Skin epidermis (tissue), 12 donors: ENCODE measurements at regions not wholly inside any gene's neighbourhood (a gene's known extent, or its start where the extent isn't known, plus 50 kb on each side); places are given as distances from the start of the nearest gene placed in this dataset.
"Not testable (repeated sequence)": the region's sequence is repeated elsewhere in the genome, so short reads cannot be mapped to it uniquely, and the experiment has no call there.

Experiments used
- H3K27ac ChIP-seq, 21 experiments: fragments of 200-600 bp; sonication (generic) in 11 of 21; one replicate each; pipeline ENCODE4 v1.5.0; 2020; ENCODE audit warnings: mild to moderate bottlenecking in 3 of 21, inconsistent platforms in 2 of 21, moderate library complexity in 2 of 21
- H3K4me3 ChIP-seq, 7 experiments: fragments of 200-600 bp; sonication (generic) in 2 of 7; one replicate each; pipeline ENCODE4 v1.5.0; 2020; ENCODE audit warnings: inconsistent platforms in 2 of 7, mild to moderate bottlenecking in 2 of 7, moderate library complexity in 1 of 7

DNA sequence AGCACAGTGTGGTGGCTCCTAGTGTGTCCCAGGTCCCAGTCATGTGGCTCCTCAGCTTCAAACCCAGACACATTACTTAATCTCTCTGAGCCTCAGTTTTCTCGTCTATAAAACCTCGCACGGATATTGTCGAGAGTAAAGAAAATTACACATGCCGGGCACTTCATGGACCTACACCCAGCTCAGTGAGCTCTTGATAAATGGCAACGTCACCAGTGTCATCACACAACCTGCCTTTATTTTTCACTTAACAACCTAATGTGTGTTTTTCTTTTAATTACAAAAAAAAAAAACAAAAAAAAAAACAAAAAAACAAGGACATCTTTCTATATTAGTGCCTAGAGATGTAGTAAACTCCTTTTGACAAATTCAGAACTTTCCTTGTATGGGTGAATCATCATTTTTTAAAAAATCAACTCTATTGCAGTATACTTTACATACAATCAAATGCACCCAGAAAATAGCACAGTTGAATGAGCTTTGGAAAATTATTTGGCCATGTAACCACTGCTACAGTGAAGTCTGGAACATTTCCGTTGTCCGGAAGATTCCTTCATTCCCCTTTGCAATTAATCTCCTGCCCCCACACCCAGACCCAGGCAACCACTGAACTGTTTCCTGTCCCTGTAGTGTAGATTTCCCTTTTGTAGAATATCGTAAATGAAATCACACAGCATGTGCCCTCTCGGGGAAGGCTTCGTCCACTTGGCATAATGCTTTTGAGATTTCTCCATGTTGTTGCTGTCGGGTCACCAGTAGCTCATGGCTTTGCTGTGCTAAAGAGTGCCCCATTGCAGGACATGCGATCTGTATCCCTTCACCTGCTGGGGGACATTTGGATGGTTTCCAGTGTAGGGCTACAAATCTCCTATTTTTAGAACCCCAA, 100.4 kb upstream of the LARP1 start:
- peak overlapping the region in 10 of 21 experiments; percentile 16 to 77 (median 50) for H3K27ac ChIP-seq
- no peak overlapping the region for H3K4me3 ChIP-seq

DNA sequence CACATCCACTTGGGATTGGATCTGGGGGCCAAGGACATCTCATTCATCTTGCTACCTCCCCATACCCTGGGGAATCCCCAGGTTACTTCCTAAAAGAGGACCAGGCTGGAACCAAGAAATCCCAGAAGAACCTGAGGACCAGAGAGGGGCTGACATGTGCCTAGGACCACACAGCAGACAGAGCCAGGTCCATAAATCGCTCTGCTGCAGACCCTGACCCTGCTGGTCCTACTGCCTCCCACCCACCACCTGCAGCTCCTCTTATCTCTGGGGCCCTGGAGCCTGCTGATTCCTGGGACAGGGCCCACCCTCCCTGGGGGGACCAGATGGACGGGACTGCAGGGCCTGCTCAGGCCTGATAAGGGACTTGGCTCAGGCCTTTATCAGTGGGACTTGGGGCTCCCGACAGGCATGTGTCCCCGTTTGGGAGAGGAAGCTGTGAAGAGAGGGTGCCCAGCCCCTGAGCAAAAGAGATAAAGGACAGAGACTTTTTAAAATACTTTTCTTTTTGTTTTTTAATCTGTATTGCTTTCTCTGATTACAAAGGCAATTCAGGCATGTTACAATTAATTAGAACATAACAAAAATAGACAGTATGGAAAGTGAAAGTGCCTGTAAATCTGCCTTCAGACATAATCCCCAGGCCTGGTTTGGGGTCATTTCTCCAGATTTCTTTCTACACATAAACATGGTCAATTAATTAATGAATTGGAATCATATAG, 101.3 kb upstream of the LARP1 start:
- Histone ChIP-seq H3K4me3 (no peak overlapping the region), H3K27ac (peak overlapping the region in 10 of 21 experiments; percentile 16 to 77 (median 50))

DNA sequence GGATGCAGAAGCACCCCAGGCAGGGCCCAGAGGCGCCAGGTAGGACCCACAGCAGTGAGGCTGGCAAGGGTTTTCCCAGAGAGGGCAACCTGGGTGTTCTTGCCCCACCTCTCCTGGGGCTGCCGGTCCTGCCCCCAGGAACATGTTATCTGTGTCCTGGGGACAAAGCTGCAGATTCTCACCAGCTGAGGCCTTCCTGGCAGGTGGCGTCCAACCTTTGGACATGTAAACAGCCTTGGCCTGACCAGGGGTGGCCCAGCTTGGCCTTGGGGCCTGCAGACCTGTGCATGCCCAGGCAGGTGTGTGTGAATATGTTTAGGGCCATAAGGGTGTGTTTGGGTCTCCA, 101.8 kb upstream of the LARP1 start:
- Histone ChIP-seq H3K4me3 (no peak overlapping the region), H3K27ac (peak overlapping the region in 2 of 21 experiments; percentile 66 to 71)

DNA sequence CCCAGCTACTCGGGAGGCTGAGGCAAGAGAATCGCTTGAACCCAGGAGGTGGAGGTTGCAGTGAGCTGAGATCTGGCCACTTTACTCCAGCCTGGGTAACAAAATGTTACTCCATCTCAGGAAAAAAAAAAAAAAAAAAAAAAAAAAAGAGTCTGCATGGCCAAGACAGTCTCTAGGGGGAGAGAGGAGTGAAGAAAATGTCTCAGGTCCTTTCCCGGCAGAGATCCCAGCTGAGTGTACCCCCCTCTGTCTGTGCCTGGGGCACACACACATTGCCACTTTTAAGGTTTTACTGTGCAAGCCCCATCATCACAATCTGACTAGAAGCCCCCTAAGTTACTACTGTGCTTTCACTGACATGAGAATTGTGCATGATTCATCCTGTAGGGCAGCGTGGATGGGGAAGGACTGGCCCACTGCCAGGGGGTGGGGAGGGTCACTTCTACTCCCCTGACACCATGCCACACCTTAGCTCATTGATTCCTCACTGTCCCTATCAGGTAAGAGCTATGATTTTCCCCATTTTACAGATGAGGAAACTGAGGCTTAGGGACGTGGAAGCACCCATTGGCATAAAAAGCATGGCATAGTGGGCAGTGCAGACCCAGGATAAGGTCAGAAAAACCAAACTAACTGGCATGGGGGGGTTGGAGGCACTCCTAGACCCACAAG, 102.3 kb upstream of the LARP1 start:
- Histone ChIP-seq H3K27ac (no peak overlapping the region), H3K4me3 (no peak overlapping the region)

DNA sequence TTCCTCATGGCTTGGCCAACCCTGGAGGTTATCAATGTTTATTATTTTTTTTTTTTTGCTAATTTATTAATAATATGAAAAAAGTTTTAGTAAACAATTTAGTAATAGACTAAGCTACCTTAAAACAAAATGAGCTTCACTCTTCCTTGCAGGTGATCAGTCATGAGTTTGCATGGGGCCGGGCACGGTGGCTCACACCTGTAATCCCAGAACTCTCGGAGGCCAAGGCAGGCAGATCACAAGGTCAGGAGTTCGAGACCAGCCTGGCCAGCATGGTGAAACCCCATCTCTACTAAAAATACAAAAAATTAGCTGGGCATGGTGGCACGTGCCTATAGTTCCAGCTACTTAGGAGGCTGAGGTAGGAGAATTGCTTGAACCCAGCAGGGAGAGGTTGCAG, 103.4 kb upstream of the LARP1 start:
- not testable (repeated sequence) for H3K4me3 ChIP-seq, H3K27ac ChIP-seq

- H3K27ac ChIP-seq, result no peak overlapping the region
Observed at GRCh38 chr5:154648706-154649105, 106.5 kb upstream of the LARP1 start.

GRCh38 chr5:154648229-154648628, 106.9 kb upstream of the LARP1 start:
- H3K27ac ChIP-seq, result no peak overlapping the region
- H3K4me3 ChIP-seq, result no peak overlapping the region

More at GRCh38 chr5:154648706-154649105, 106.5 kb upstream of the LARP1 start:
- H3K4me3 ChIP-seq, result no peak overlapping the region

DNA sequence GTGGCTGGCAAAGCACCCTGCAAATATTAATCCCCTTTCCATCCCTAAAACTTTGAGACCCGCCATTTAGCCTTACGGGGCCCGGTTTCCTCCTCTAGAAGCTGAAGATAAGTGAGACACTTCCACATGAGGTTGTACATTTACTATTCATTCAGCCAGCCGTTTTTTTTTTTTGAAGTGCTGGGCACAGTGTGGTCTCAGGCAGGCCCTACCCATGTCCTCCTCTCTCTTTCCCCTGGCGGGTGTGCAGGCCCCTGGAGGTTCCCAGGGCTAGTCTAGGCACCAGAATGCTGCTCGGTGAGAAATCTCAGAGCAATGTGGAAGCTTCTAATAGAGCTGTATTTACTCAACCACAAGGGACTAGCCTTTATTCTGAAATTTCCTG, 107.4 kb upstream of the LARP1 start:
- Histone ChIP-seq H3K4me3 (peak overlapping the region in 4 of 7 experiments; percentile 12 to 30 (median 16)), H3K27ac (no peak overlapping the region)

DNA sequence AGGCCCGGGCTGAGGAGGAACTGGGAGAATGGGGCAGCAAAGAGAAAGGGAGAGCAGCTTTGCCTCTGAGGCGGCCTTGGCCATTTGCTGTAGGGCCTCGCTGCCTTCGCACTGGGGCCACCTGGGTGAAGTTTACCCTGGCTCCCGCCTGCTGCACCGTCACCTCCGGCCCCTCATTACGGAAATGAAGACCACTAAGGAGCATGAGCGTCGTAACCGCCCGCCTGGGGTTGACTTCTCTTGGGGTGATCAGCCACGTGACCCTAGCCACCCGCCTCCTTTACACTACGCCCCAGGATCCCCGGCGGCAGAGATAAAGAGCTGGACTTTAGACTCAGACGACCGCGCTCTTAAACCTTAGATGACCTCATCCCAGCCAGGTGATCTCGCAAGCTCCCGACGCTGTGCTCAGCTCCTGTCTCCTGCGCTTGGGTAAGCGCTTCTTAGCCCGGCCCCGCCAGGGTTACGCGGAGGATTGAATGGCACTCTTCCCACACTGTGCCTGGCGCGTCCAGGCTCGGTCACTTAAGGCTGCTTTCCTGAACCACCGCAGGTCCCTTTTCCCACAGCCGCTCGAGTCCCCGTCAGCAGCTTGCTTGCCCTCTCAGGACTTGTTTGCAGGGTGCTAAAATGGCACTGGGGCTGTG, 107.9 kb upstream of the LARP1 start:
- peak overlapping the region in 6 of 7 experiments; percentile 8 to 30 (median 15) for H3K4me3 ChIP-seq
- H3K27ac ChIP-seq, result no peak overlapping the region

DNA sequence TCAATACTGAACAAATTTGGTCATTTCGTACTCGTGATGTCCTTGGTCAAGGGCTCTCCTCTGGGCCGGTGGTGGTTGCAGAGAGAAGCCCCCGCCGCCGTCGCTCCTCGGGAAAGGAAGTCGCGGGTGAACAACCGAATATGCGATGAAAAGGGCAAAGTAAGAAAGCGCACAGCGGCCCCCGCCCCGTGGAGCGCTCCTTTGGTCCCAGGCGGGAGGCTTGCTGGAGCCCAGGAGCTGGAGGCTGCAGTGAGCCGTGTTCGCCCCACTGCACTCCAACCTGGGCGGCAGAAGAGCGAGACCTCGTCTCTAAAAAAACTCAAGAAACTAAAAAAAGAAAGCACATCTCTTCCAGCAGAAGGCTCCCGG, 108.4 kb upstream of the LARP1 start:
- Histone ChIP-seq H3K27ac (no peak overlapping the region), H3K4me3 (peak overlapping the region in 4 of 7 experiments; percentile 12 to 30 (median 16))

GRCh38 chr5:154644745-154645411, 110.3 kb upstream of the LARP1 start:
- H3K27ac ChIP-seq, result no peak overlapping the region
- no peak overlapping the region for H3K4me3 ChIP-seq

DNA sequence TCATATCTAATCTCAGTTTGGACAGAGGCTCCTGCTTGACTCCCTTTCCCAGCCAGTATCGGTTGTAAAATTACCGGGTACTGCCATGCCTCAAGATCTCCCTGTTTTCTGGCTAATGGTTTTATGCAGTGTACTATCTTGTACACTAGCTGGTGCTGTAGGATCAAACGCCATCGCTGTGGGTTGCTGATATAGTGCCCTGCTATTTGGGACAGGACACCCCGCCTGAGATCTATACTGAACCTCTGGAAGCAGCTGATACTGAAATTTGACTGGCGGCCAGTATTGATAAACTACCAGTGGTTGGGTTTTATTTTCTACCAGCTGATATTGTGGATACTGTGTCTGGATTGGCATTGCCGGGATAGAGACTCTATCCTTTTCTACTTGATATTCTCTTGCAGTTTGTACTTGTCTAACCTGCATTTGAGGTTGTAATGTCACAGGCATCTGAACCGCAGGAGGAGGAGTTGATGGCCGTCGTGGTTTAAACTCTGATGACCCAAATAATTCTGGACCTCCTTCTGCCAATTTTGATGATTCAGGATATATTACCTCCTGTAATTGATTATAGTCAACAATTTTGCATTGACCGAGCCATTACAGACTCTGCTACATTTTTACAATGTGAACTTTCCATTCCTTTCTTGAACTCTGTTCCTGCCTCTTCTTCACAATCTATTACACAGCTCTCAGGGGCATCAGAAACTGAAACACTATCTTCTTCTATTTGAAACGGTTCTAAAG, 112.5 kb upstream of the LARP1 start:
- H3K4me3 ChIP-seq, result no peak overlapping the region
- H3K27ac ChIP-seq, result no peak overlapping the region

DNA sequence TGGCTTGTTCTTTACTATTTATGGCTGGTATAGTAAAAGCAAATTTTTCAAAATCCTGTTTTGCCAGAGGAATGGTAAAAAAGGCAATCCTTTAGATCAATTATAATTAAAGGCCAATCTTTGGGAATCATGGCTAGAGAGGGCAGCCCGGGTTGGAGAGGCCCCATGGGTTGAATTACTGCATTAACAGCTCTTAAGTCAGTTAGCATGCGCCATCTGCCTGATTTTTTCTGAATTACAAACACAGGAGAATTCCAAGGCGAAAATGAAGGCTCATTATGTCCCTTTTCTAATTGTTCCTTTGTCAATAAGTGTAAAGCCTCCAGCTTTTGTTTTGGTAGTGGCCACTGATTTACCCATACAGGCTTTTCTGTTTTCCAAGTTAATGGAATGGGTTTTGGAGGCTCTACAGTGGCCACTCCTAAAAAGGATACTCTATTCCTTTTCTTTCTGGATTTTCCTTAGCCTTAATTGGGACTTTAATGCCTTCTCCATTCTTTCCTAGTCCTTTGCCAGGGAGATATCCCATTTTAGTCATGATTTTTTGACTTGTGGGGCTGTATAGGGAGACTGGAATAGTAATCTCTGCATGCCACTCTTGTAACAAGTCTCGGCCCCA, 114.9 kb upstream of the LARP1 start:
- H3K4me3 ChIP-seq, H3K27ac ChIP-seq: not testable (repeated sequence)

DNA sequence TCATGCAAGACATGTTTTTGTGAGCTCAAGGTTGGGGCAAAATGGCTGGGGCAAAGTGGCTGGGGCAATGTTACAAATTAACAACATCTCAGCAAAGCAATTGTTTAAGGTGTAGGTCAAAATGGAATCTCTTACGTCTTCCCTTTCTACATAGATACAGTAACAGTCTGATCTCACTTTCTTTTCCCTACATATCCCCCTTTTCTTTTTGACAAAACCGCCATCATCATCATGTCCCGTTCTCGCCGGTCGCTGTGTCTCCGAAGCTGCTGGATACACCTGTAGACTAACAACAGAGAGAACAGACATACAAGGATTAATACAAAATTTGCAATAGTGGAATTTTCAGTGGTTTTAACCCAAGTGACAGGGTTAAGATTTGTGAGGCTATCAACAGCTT, 118.4 kb upstream of the LARP1 start:
- H3K4me3 ChIP-seq, H3K27ac ChIP-seq: not testable (repeated sequence)

DNA sequence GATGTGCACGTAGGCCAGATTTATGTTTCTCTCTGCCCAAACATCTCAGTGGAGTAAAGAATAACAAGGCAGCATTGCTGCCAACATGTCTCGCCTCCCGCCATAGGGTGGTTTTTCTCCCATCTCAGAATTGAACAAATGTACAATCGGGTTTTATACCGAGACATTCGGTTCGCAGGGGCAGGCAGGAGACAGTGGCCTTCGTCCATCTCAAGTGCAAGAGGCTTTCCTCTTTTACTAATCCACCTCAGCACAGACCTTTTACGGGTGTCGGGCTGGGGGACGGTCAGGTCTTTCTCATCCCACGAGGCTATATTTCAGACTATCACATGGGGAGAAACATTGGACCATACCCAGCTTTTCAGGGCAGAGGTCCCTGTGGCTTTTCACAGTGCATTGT, 118.9 kb upstream of the LARP1 start:
- H3K4me3 ChIP-seq, H3K27ac ChIP-seq: not testable (repeated sequence)

- not testable (repeated sequence) for H3K4me3 ChIP-seq
Observed at GRCh38 chr5:154633744-154634143, 121.4 kb upstream of the LARP1 start.

GRCh38 chr5:154631141-154631540, 124.0 kb upstream of the LARP1 start:
- H3K4me3 ChIP-seq, result no peak overlapping the region

More at GRCh38 chr5:154633744-154634143, 121.4 kb upstream of the LARP1 start:
- H3K27ac ChIP-seq, result not testable (repeated sequence)

GRCh38 chr5:154630410-154630809, 124.8 kb upstream of the LARP1 start:
- no peak overlapping the region for H3K27ac ChIP-seq
- H3K4me3 ChIP-seq, result no peak overlapping the region

More at GRCh38 chr5:154631141-154631540, 124.0 kb upstream of the LARP1 start:
- H3K27ac ChIP-seq, result no peak overlapping the region
